Renal cortical epithelial cell (primary cell): ENCODE measurements at regions not wholly inside any gene's neighbourhood (a gene's known extent, or its start where the extent isn't known, plus 50 kb on each side); places are given as distances from the start of the nearest gene placed in this dataset.
"Not testable (repeated sequence)": the region's sequence is repeated elsewhere in the genome, so short reads cannot be mapped to it uniquely, and the experiment has no call there.

Experiments
- DNase-seq: peaks from one replicate; pipeline ENCODE4 v3.0.0-alpha.2; 2011; ENCODE audit warnings: low read depth

- no peak for DNase-seq
Measured at GRCh38 chr22:27593378-27593777, 208.2 kb downstream of the MN1 start.

DNA sequence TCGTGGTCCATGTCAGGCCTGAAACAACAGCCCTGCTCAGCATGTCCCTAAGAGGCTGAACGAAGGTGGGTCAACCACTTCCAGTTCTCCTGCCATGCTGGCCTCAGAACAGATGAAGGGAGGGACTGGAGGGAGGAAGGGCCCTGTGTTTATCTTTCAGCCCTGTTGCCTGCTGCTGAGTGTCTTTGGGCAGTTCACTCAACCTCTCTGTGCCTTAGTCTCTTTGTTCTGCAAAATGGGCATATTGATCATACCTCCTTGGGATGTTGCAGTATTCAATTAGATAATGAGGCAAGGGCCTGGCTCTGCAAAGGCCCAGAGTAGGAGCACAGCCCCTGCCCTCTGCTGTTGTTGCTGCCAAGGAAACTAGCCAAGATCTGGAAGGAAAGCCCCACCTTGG lies 207.5 kb downstream of the MN1 start:
- DNase-seq = no peak

DNA sequence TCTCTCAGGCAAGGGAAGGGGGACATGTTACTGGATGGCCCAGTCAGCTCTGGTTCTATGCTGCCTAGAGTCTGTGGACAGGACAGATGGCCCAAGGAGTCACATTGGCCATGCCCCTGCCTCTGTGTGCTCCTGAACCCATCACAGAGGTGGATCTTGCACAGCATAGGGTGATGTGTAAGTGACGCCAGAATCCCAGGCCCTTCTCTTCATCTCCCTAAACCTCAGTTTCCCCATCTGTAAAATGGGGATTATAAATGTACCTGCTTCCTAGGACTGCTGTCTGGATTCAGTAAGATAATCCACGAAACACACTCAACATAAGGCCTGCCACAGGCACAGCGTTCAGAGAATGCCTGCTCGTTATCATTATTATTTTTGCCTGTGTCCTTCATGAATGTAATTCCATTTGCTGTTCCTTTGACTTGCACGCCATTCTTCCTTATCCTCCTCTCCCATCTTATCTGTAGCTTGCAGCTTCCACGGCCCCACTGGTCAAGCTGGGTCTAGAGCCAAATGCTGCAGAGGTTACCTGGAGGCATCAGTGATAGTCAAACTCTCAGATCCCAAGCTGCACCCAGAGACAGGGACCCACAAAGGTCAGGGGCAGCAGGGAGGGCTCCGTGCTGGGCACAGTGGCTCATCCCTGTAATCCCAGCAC lies 207.0 kb downstream of the MN1 start:
- no peak for DNase-seq

DNA sequence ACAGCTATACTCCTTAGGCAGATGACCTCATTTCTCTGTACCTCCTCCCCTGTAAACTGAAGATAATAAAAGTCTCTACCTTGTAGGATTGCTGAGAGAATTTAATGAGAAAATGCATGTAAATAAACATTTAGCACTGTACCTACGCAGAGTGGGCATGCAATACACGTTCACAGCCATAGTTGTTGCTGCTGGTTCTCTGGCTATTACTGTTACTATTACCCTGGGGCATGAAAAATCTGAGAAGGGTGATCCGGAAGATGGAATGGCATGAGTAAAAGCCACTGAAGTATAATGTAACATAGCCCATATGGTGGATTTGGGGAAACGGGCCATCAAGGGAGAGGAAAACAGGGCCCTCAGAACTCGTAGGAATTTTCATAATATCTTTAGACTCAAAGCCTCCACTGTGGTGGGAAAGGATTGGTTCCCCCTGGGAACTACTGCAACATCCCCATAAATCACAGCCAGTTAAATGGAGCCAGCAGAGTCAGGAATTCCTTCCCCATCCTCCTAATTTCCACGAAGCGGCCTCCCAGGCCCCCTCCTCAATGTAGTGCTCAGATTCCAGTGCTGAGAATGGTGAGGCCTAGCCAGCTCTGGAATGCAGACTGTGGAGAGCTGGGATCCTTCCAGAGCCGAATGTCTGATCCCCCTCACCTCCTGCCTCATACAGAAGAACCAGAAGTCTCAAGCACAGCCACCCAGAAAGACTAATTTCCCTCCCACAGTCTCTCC lies 205.3 kb downstream of the MN1 start:
- no peak for DNase-seq

DNA sequence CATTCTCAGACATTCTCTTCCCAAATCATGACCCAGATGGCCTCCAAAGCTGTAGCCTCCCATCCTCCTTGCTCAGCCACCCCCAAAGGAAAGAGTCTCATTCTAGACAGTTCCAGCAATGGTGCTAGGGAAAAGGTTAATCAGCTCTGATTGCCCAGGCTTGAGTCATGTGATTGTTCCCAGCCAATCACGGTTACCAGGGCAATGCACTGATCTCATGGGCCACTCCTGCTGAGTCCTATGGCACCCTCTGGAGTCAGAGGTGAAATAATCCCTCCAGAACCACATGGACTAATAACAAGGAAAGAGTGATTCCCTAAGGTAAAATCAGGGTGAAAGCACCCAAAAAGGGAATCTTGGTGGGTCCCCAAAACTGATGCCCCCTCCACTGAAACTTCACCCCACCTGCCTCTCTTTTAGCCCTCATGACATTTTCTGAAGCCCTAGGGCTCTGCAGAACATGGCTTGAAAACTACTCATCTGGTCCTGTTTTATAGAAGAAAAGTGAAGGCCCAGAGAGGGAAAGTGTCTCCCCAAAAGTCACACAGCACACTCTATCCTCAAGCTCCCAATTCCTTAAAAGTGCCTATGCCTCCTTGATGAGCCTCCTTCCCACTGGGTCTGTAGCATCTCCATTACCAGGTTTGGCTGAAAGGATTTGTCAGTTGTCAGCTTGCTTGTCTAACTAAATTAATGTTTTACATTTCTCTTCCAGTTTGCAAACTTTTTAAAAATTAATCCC lies 203.7 kb downstream of the MN1 start:
- DNase-seq = peak; percentile 19

GRCh38 chr22:27598792-27599191 lies 202.8 kb downstream of the MN1 start:
- DNase-seq = no peak

DNA sequence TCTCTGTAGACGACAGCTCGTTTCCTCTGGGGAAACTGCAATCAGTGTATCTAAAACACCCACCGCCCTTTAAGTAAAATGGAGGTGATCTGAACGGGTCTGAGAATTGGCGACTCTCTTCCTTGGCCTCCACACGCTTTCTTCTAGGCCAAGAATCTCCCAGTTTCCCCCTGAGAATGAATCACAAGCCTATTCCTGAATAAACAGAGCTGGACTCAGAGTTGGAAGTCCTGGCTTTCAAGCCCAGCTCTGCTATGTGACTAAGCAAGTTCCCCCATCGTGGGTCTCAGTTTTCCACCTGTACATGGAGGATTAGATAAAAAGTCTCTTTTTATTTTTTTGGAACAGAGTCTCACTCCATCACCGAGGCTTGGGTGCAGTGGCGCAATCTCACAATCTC lies 200.4 kb downstream of the MN1 start:
- no peak for DNase-seq

DNA sequence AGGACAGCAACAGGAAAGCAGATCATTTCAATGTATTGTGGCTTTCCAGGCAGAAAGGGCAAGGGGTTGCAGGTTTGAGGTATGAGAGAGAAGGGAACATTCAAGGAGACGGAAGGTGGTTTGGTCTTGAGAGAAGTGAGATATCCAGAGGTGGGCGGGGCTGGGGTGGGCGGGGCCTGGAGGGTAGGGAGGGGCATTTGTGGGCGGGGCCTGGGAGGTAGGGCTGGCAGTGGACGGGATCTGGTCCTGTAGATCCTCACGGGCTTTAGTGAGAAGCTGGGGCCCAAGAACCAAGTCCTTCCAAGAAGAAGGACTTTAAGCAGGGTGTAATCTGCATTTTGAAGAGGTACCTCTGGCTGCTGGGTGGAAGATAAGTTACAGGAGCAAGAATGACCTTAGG lies 199.2 kb downstream of the MN1 start:
- DNase-seq = no peak

DNA sequence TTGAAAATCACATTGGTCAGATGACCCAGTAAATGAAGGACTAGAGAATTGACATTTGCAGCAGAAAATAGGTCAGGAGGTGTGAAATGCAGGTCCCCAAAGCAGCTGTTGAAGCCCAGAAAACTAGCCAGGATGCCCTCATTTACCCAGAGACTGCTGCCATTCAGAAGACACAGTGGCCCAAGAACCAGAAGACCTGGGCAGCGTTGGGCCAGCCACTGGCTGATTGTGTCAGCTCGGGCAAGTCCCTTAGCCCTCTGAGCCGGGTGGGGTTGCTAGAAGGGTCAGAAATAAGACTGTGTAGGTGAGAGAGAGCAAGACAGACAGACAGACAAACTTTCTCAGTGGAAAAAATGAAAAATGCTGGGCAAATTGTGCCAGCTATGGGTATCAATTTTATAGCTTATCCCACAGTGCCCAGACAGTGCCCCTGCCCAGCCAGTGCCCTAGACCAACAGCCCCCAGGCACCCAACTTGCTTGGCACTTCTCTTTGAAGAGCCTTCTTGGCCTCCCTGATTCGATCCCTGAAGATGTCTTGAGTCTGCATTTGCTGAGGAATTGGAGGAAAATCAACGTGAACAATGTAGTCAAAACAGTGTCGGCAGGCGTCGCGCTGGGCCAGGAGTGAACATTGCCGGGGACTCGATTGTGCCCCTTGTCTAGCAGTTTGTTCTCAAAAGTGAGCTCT lies 198.3 kb downstream of the MN1 start:
- DNase-seq = no peak

GRCh38 chr22:27603800-27604144 lies 197.8 kb downstream of the MN1 start:
- no peak for DNase-seq

GRCh38 chr22:27605390-27605789 lies 196.2 kb downstream of the MN1 start:
- no peak for DNase-seq

DNA sequence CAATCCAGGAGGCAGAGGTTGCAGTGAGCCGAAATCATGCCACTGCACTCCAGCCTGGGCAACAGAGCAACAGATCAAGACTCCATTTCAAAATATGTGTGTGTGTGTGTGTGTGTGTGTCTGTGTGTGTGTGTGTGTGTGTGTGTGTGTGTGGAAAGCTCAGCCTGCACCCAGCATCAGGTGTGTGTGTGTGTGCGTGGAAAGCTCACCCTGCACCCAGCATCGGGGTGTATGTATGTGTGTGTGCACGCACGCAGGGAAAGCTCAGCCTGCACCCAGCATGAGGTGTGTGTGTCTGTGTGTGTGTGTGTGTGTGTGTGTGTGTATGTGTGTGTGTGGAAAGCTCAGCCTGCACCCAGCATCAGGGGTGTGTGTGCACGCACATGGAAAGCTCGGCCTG lies 193.8 kb downstream of the MN1 start:
- DNase-seq = not testable (repeated sequence)

DNA sequence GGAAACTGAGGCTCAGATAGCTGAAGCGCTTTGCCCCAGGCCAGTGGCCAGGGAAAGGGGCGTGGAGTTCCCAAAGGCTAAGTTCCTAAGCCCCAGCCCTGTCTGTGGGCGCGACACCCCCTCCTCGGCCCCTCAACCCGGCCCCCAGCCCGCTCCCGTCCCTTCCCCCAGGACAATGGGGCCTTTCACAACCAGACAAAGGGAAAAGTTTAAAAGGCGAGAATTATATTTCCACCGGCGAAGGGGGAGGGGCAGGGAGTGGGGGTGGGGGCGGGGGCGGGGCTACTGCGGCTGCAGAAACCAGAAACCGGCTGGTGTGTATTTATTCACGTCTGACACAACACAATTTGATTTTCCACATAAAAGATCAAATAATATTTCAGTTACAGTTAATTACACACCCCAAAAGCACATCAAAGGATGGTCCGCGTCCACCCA lies 192.1 kb downstream of the MN1 start:
- DNase-seq = no peak

GRCh38 chr22:27610164-27610563 lies 191.4 kb downstream of the MN1 start:
- DNase-seq = not testable (repeated sequence)

- DNase-seq = no peak
Measured at GRCh38 chr22:27610863-27611786, 190.4 kb downstream of the MN1 start.

GRCh38 chr22:27612115-27612514 lies 189.4 kb downstream of the MN1 start:
- no peak for DNase-seq

DNA sequence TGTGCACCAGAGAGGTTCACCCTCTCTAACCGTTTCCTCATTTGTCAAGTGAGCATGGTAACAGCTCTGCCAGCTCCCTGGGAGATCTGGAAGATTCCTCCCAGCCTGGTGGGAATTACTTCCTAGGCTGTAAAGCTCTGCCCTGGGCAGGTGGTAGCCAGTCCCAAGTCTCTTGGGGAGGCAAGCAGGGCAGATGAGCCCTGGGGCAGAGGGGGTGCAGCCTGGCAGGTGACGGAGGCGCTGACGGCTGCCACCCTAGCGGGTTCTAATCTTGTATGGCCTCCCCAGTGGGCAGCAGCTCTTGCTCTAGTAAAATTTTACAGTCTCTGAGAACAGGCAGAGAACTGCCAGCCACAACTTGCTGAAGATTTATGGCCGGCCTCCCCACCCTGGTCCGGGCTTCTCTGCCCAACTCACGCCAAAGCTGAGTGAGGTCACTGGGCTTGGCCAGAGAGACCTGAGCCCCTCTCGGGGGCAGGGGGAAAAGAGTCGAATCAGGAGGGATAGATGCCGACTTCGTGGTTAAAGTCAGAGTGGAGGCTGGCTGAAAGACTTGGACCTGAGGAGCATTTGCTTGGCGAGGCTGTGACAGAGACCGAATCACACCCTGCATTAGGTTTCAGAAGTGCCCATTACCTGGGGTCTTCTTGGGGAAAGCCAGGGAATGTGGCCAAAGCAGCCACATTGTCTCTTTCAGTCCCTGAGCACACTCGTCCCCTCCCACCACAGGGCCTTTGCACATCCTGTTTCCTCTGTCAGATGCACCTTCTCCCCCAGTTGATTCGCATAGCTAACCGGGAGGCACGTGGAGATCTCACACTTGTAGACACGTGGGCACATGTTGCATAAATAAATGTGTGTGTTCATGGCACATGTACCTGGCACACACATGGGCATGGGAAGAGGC lies 188.2 kb downstream of the MN1 start:
- DNase-seq = no peak

DNA sequence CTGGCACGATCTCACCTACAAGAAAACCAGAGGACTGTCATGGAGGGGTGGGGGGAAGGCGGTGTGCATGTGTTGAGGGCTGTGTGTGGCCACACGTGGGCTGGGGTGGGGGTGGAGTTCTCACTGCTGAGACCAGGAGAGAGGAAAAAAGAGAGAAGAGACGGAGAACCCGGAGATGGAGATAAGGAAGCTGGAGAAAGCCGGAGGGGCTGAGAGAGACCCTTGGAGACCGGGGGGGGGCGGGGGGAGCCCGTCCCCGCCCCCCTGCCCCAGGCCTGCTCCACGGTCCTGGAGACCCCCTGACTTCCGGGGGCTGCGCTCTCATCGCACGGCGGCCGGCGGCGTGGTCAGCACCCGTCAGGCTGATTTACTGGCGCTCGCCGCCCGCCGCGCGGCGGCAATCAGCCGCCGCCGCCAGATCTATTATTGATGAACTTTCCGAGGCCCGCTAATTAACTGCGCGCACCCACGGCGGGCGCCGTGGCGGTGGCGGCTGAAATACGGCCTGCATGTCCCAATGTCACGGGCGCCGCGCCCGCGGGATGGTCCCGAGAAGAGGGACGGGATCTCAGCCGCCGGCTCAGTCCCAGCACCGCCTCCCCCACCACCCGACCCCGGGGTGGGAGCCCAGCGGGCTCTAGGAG lies 187.4 kb downstream of the MN1 start:
- DNase-seq = no peak

- DNase-seq = no peak
Measured at GRCh38 chr22:27614650-27615007, 186.9 kb downstream of the MN1 start.

DNA sequence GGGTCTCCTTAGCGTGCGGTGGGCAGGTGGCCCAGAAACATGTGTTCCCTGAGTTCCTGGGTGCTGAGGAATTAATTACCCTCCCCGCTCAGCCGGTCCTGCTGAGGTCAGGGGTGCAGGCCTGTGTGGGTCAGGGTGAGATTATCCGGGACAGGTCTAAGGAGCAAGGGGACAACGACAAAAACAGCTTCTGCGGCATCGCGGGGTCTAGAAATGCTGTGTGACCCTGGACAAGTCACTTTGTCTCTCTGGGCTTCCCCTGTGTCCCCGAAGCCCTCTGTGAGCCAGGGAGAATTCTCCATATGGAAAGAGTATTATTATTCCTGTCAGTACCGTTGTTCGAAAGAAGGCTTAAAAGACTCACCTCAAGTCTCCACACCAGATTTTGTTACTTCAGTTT lies 186.1 kb downstream of the MN1 start:
- DNase-seq = no peak
